ENCODE measurements at regions not wholly inside any gene's neighbourhood (a gene's known extent, or its start where the extent isn't known, plus 50 kb on each side); places are given as distances from the start of the nearest gene placed in this dataset.

GRCh38 chr11:97471480-97471879 is 1081.7 kb downstream of the JRKL start:
- TF ChIP-seq CTCF (IDR thresholded peaks at IDR 0.05; ENCODE audit: low read depth, low read length, poor library complexity, severe bottlenecking) = no peak
- TF ChIP-seq EZH2phosphoT487 (IDR thresholded peaks at IDR 0.05; ENCODE audit: borderline replicate concordance, low read length) = no peak
